Kasumi-1 (cell line): ENCODE measurements at regions not wholly inside any gene's neighbourhood (a gene's known extent, or its start where the extent isn't known, plus 50 kb on each side); places are given as distances from the start of the nearest gene placed in this dataset.

ENCODE experiments used
- DNase-seq, 2 experiments: peaks; one replicate each; lab custom pipeline; 2025; lab: John Stamatoyannopoulos, UW

DNA sequence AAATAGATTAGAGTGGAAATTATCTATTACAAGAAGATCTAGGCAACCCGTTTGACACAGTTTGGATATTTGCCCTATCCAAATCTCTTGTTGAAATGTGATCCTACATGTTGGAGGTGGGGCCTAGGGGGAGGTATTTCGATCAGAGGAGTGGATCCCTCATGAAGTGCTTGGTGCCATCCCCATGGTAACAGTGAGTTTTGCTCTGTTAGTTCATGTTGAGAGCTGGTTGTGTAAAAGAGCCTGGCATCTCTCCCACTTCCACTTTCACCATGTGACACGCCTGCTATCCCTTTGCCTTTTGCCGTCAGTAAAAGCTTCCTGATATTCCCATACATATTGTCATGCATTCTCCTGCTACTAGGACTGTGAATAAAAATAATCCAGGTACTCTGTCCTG is 66.4 kb upstream of the FLRT2 start:
- DNase-seq: no peak

DNA sequence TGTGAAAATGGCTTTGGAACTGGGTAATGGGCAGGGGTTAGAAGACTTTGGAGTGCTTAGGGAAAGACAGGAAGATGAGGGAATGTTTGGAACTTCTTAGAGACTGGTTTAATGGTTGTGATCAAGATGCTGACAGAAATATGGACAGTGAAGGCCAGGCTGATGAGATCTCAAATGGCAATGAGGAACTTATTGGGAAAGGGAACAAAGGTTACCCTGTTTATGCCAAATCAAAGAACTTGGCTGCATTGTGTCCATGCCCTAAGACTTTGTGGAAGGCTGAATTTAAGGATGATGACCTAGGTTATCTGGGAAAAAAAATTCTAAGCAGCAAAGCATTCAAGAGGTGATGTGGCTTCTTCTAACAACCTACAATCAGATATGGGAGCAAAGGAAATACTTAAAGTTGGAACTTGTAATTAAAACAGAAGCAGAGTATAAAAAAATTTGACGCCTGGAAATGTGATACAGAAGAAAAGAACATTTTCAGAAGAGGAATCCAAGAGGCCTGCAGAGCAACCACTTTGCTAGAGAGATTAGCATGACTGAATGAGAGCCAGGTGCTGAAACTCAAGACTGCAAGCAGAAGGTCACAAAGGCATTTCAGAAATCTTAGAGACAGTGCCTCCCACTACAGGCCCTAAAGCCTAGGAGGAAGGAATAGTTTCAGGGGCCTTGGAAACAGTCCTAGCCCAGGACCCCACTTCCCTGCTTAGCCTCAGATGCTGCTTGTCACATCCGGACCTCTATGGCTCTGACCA is 65.6 kb upstream of the FLRT2 start:
- no peak for DNase-seq

DNA sequence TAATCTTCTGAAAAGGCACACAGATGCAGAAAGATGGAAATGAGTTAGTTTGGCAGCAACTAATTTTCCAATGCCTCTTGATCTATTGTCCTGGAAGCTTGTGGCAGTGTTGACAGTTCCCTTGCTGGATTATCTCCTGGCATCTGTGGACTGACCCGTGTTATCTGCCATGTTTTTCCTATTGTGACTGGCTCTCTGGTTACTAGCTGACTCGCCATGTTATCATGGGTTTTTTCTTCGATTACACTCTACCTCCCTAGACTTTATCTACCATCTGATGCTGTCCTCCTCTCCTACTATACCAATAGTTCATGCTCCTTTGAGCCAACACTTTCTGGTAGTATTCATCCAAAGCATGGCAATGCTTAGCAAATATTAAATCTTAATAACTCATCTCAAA is 63.3 kb upstream of the FLRT2 start:
- no peak for DNase-seq

DNA sequence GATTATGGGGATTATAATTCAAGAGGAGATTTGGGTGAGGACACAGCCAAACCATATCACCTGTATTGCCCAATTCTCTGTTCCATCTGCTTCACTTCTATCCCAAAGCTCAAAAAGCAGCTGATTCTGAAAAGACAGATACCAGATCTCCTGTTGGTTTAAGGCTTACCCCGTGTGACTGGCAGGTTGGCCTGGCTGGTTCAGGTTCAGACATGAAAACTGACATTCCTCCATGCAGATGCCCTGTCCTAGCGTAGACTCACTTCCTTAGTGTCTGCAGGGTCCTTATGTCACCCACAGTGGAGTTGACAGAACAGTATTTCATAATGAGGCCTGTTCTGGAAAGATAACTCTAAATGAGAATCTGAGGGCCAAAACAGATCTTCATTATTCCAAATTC is 61.1 kb upstream of the FLRT2 start:
- DNase-seq: no peak

DNA sequence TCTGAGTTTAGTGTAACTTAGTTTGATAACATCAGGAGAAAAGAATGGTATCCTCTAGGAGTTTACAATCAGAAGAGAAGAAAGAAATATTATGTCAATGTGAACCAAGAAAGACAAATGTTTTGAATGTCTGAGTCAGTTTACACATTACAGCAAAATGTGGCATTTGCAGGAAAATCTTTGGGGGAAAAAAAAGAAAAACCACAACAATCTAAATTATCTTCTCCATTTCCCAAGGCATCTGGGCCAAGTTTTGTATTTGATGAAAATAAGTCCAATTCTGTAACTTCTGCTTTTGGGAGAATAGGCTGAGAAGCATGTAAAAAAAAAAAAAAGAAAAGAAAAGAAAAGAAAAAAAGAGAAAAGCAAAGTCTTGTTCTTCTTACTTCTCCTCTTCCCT is 58.8 kb upstream of the FLRT2 start:
- peak; percentile 9 to 33 for DNase-seq

DNA sequence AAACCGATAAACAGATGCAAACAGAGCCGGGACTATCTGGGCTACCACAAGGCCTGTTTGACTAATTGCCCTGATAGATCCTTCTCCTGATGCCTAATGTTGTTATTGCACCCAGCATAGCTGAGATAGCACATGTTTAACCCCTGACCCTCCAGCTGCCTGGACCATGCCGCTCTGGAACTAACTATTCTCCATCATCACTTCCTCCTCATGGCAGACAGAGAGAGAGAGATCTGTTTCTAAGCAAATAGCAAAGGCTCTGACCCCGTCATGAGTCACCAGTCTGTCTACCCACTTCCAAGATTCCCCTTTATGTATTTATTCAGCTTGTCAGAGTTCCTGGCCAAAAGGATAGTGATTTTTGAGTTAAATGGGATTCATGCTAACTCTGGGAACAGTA is 58.2 kb upstream of the FLRT2 start:
- peak in 1 of 2 experiments; percentile 11 for DNase-seq

DNA sequence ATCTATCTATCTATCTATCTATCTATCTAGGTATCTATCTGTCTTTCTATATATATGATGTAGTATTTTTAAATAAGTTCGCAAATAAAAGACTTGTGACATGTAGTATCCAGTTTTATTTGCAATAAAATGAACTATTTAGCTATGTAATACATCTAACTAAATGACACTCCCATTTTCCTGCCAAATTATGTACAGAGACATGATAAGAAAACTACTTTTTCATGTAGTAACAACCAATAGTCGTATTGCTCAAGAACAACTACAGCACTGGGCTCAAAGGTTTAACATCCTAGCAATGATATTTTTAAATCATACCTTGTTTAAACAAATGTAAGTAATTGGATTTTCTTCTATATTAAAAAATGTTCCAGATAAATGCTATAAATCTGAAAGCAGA is 55.5 kb upstream of the FLRT2 start:
- DNase-seq: no peak

DNA sequence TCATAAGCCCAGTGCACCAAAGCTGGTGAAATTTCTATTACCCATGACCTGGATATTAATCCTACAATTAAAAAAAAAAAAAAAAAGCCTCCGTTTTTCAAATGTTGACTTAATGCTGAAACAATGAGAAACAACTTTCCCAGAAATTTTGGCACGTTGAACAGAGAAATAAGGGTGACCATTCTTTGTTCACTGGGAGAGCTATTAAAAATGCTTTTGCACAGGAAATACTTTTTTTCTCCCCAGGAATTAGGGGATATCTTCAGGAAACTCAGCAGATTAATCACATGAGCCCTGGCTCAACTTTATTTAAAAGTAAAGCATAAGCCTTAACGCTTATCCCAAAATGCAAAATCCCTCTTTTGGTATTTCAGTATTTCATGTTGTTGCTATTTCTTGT is 54.8 kb upstream of the FLRT2 start:
- no peak for DNase-seq

DNA sequence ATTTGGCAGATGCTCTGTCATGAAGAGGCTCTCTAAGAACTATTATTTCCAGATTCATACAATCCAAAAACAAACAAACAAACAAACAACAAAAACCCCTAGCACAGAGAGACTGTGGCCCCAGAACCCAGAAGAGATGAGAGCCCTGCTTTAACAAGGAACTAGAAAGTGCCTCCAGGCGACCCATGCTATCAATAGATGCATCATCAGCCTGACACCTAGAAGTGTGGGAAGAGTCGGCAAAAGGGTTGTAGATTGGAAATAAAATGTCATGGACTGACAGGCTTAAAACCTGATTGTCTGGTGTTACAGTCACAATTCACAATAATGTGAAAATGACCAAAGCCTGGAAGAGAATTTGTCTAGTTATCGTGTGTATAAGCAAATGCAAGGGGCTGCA is 50.6 kb upstream of the FLRT2 start:
- no peak for DNase-seq

DNA sequence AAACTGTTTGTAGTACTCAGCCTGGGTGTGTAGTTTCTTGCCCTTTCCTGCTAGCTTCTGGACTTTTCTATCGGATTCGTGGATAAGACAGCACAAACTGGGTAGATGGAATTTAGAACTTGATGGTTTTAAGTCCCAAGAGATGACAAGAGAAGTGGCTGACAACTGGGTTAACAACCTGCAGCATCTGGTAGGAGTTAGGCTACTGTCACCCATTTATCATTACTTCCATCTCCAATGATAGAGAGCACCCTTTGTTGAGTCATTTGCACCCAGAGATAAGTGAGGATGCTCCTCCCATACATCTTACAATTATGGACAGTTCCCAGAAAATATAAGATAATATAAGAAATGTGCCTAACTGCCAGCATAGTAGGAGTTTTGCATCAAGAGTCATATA is 50.2 kb upstream of the FLRT2 start:
- DNase-seq: no peak
